Rectal smooth muscle tissue (tissue), 1 donor: ENCODE measurements at regions not wholly inside any gene's neighbourhood (a gene's known extent, or its start where the extent isn't known, plus 50 kb on each side); places are given as distances from the start of the nearest gene placed in this dataset.
"Not testable (repeated sequence)": the region's sequence is repeated elsewhere in the genome, so short reads cannot be mapped to it uniquely, and the experiment has no call there.

ENCODE experiments used
- H3K27ac ChIP-seq: one replicate; pipeline ENCODE4 v1.7.0; 2013; ENCODE audit warnings: low read depth, low read length, inconsistent platforms
- H3K27me3 ChIP-seq: one replicate; pipeline ENCODE4 v1.7.0; 2013; ENCODE audit warnings: low read length; ENCODE audit not compliant: control insufficient read depth, insufficient read depth
- H3K36me3 ChIP-seq: one replicate; pipeline ENCODE4 v1.7.0; 2013; ENCODE audit warnings: low read length; ENCODE audit not compliant: control insufficient read depth, insufficient read depth
- H3K4me1 ChIP-seq: one replicate; pipeline ENCODE4 v1.7.0; 2013; ENCODE audit warnings: low read length; ENCODE audit not compliant: control insufficient read depth, insufficient read depth
- H3K4me3 ChIP-seq: one replicate; pipeline ENCODE4 v1.7.0; 2013; ENCODE audit warnings: low read length
- H3K9ac ChIP-seq: one replicate; pipeline ENCODE4 v1.7.0; 2013; ENCODE audit warnings: low read length

DNA sequence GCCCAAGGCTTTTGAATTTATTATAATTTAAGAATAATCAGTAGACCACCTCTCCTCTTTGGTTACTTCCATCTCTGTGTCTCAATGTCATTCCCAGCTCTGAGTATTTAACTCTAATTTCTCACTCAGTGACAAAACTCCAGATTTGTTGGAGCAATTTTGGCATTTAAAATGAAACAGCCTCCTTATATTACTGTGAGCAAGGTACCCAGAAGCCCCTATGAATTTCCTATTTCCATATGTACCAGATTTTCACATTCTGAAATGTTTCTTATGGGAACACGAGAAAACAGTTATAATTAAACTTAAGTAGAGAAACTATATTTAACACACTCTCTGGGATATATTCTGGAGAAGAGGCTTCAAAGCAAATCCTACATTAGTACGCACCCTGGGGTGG lies 285.4 kb upstream of the CDH8 start:
- H3K36me3 ChIP-seq: no peaks in the 10 kb centered on the region
- H3K4me3 ChIP-seq: no peak overlapping the region
- H3K27ac ChIP-seq: no peak overlapping the region
- no peak overlapping the region for H3K9ac ChIP-seq
- H3K4me1 ChIP-seq: no peaks in the 10 kb centered on the region
- no peaks in the 10 kb centered on the region for H3K27me3 ChIP-seq

DNA sequence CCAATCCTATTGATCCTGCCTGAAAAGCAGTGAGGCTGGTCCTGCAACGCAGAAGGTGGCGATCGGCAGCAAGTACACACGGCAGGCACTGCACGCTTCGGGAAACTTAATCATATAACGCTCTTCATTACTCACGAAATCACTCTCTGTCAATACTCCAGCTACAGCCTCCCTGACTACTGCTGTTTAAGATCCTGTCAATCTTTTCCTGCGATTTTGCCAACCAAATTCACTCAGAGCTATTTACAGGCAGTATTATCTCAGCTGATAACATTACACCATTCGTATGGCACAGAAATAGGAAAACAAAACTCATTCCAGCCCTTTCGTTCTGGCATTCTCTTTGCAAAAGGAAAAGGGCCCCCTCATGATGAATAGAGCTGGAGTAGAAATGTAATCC lies 262.4 kb upstream of the CDH8 start:
- Histone ChIP-seq H3K9ac (no peak overlapping the region), H3K27ac (no peak overlapping the region), H3K4me3 (no peak overlapping the region), H3K27me3 (no peaks in the 10 kb centered on the region), H3K4me1 (no peaks in the 10 kb centered on the region), H3K36me3 (no peaks in the 10 kb centered on the region)

DNA sequence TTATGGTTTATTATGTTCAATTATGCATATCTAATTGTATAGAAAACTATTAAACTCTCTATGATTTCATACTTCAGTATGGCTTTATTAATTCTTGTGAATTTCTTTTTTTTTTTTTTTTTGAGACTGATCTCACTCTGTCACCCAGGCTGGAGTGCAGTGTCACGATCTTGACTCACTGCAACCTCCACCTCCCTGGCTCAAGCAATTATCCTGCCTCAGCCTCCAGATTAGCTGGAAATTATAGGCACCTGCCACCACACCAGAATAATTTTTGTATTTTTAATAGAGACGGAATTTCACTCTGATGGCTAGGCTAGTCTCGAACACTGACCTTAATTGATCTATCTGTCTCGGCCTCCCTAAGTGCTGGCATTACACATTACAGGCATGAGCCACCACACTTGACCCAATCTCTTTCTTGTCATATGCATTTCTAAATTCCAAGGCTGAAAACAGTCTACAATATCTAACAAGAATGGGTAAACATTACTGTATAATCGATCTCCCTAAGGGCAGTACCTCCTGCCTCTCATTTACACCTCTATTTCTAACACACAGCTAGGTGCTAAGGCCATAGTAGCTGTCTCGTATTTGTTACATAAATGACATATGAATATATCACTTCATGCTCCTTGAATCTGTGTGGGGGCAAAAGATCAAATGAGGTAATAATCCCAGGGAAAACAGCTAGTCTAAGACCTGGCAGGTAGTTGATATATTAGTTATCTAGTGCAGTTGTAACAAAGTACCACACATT lies 258.2 kb upstream of the CDH8 start:
- no peak overlapping the region for H3K9ac ChIP-seq
- H3K4me1 ChIP-seq: no peaks in the 10 kb centered on the region
- H3K4me3 ChIP-seq: no peak overlapping the region
- no peaks in the 10 kb centered on the region for H3K27me3 ChIP-seq
- no peak overlapping the region for H3K27ac ChIP-seq
- H3K36me3 ChIP-seq: no peaks in the 10 kb centered on the region

DNA sequence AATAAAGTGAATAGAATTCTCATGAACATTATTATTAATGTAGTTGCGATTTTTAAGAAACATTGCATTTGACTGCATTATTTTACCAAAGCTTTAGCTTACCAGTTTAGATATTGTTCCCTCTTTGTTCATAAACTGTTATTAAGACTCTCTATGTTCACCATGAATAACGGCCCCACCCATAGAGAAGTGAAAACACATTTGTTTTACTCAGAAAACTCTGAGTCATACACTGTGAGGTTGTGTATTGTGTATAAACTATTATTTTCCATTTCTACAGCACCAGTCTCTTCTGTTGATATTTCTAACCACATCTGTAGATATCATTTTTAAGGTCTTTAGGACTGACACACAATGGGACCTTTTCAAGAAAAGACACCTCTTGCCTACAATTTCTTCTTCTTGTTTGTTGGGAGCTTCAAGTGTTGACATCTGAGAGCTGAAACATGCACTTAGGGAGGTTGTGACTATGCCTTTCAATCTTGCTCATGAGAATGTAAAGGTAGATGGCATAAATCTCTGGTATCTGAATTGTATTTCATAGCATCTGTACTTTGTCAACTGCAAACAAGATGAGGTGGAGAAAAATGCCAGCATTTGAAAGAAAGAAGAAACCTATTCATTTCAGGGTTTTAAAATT lies 252.9 kb upstream of the CDH8 start:
- Histone ChIP-seq H3K4me3 (no peak overlapping the region), H3K9ac (no peak overlapping the region), H3K36me3 (no peaks in the 10 kb centered on the region), H3K27me3 (no peaks in the 10 kb centered on the region), H3K27ac (no peak overlapping the region), H3K4me1 (no peaks in the 10 kb centered on the region)

DNA sequence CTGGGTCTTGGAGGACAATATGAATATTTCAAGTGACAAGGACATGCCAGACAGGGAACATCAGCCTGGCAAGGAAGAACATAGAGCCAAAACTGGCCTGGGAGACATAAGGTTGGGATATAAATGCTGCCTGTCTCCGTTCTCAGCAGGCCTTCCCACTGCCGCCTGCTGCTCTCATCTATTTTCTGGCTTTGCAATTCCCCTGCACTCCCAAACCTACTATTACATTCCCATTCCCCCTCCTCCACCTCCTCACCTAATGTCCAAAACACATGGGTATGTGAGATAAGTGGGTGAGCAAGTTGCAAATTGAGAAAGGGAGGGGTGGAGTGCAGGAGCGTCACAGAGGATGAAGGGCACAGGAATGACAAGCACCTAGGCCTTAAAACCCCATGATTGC lies 244.3 kb upstream of the CDH8 start:
- Histone ChIP-seq H3K9ac (no peak overlapping the region), H3K36me3 (no peaks in the 10 kb centered on the region), H3K4me3 (no peak overlapping the region), H3K27me3 (no peaks in the 10 kb centered on the region), H3K4me1 (no peaks in the 10 kb centered on the region), H3K27ac (no peak overlapping the region)

DNA sequence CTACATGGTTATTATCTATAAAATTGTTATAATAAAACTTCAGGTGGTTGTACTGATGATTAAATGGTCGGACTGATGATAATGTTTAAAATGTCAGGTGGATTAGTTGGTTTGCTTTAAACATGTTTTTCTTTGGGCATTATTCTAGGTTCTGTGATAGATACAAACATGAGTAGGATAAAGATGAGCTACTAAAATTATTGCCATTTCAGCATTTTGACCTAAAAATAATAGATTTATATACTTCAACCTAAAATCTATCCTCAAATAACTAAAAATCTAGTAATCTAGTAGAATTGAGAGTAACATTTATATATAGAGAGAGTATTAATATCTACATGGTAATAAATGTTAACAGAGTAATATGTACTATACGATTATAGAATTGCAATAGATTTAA lies 241.7 kb upstream of the CDH8 start:
- no peaks in the 10 kb centered on the region for H3K4me1 ChIP-seq
- no peak overlapping the region for H3K9ac ChIP-seq
- H3K27me3 ChIP-seq: no peaks in the 10 kb centered on the region
- H3K36me3 ChIP-seq: no peaks in the 10 kb centered on the region
- H3K4me3 ChIP-seq: no peak overlapping the region
- H3K27ac ChIP-seq: no peak overlapping the region

DNA sequence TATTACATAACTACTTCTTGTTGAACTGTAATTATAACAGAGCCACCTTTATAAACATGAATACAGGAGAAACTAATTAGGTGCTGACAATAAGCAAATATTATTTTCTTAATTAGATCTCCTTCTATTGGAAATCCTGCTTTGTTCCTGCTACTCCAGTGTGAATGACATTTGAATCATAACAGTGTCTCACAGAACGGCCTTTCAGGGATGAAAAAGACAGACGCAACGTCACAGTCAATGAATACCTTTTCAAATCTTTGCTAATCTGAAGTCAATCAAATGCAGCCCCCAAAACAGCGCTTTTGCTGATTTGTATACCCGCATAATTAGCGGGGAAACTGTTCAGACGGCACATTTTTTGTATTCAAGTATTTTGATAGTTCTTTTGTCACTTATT lies 240.4 kb upstream of the CDH8 start:
- no peak overlapping the region for H3K9ac ChIP-seq
- H3K27me3 ChIP-seq: no peaks in the 10 kb centered on the region

DNA sequence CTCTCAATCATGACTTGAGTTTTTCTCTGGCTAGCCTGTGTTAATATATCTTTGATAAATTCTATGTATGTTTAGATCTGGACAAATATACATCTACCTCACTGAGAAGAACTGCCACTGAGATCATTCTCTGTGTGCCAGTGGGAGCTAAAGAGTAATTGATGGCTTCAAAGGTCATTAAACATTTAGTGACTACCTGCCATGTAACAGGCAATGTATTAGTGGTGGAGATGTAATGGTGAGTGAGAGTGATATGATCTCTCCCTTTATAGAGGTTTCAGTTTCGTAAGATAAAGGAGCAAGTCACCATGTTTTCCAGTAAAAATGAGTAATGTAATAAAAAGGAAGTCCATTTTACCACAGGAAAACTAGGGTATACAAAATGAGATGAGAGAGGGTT lies 235.8 kb upstream of the CDH8 start:
- Histone ChIP-seq H3K4me3 (no peak overlapping the region), H3K27ac (no peak overlapping the region), H3K4me1 (no peaks in the 10 kb centered on the region), H3K9ac (no peak overlapping the region), H3K36me3 (no peaks in the 10 kb centered on the region), H3K27me3 (no peaks in the 10 kb centered on the region)

More for the DNA sequence above, 240.4 kb upstream of the CDH8 start:
- Histone ChIP-seq H3K36me3 (no peaks in the 10 kb centered on the region), H3K4me3 (no peak overlapping the region), H3K4me1 (no peaks in the 10 kb centered on the region), H3K27ac (no peak overlapping the region)

DNA sequence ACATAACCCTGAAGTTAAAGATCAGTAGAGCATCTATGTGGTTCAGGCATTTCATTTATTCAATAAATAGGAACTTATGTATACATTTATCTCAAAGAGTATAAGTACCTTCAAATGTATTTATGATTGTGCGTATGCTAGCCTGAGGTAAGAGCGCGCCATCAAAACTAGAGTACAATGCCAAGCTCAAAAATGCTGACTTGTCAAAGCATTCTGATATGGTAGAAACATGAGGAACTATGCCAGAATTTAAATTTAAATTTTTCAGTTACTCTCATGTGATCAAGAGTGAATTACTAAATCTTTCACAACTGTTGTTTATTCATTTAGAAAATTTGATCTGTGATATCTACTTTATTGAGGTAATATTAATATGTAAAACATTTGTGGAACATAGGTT lies 225.5 kb upstream of the CDH8 start:
- Histone ChIP-seq H3K27ac (no peak overlapping the region), H3K4me1 (no peaks in the 10 kb centered on the region), H3K9ac (no peak overlapping the region), H3K4me3 (no peak overlapping the region), H3K36me3 (no peaks in the 10 kb centered on the region), H3K27me3 (no peaks in the 10 kb centered on the region)

DNA sequence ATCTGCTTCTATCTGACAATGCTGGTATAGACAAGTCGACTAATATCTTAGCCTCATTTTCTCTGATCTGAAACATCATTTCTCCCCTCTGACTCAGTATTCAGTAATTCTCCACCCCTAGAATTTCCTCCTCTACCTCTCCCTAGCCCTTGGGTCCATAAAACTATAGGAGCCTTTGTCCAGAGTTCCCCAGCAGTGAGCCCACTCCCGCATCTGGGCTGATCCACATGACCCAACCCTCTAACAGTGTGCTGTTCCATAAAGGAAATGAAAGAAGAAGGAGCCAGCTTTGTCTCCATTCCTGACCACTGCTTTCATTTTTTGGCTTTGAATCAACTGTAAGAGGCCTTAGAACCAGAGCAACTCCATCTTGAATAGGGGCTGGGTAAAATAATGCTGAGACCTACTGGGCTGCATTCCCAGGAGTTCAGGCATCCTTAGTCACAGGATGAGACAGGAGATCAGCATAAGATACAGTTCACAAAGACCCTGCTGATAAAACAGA lies 222.7 kb upstream of the CDH8 start:
- not testable (repeated sequence) for H3K27me3 ChIP-seq, H3K4me3 ChIP-seq, H3K9ac ChIP-seq, H3K36me3 ChIP-seq, H3K4me1 ChIP-seq, H3K27ac ChIP-seq

DNA sequence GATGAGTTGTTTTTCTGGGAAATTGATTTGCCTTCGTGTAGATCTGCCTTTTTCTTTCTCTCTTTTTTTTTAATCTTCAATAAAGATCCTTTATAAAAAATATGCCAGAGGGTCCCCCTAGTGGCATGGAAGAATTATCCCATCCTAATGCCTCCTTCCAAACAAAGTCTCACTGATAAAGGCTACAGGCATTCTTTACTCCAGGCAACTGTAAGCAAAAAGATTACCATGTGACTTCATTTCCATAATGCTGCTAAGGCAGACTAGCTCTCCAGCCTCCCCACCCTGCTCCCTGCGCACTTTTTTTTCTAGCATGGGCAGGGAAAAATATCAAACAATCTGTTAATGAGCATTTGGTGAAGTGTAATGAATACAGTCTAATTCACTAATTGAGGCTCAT lies 220.2 kb upstream of the CDH8 start:
- no peak overlapping the region for H3K9ac ChIP-seq
- H3K27me3 ChIP-seq: no peaks in the 10 kb centered on the region
- H3K27ac ChIP-seq: no peak overlapping the region
- no peak overlapping the region for H3K4me3 ChIP-seq
- H3K4me1 ChIP-seq: no peaks in the 10 kb centered on the region
- H3K36me3 ChIP-seq: no peaks in the 10 kb centered on the region

DNA sequence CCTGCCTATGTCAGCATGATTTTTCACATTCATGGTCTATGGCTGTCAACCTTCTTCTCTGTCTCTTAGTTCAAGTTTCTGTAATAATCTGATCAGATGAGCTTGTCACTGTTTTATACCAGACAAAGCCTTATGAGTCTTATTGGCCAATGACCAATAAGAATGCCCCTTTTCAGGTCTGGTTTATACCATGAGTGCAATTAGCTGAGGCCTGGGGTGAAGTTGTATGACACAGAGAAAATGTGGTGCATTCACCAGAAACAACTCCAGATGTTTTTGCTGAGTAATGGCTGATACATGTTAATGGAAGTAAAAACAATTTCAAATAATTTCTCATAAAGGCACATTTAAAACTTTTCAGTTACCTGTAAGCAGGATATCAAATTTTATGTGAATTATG lies 218.6 kb upstream of the CDH8 start:
- Histone ChIP-seq H3K4me3 (no peak overlapping the region), H3K4me1 (no peaks in the 10 kb centered on the region), H3K27ac (no peak overlapping the region), H3K9ac (no peak overlapping the region), H3K36me3 (no peaks in the 10 kb centered on the region), H3K27me3 (no peaks in the 10 kb centered on the region)

DNA sequence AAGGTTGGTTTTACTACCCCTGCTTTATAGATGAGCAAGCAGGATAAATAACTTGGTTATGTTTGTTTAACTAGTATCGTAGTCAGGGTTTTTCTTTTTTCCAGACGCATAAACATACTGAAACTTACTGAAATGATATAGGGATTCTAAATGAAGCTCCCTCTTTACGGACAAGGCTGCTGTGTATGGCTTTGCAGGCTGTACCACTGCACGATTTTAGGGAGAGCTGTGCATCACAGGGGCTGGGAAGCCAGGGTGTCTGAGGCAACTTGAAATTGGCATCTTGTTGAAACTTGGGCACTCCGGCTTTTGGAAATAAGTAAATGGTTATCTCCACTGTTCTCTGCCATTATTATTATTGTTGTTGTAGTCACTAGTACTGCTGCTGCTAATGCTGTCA lies 218.1 kb upstream of the CDH8 start:
- Histone ChIP-seq H3K27me3 (no peaks in the 10 kb centered on the region), H3K36me3 (no peaks in the 10 kb centered on the region), H3K4me1 (no peaks in the 10 kb centered on the region), H3K4me3 (no peak overlapping the region), H3K9ac (no peak overlapping the region), H3K27ac (no peak overlapping the region)
